ENCODE measurements at regions not wholly inside any gene's neighbourhood (a gene's known extent, or its start where the extent isn't known, plus 50 kb on each side); places are given as distances from the start of the nearest gene placed in this dataset.

DNA sequence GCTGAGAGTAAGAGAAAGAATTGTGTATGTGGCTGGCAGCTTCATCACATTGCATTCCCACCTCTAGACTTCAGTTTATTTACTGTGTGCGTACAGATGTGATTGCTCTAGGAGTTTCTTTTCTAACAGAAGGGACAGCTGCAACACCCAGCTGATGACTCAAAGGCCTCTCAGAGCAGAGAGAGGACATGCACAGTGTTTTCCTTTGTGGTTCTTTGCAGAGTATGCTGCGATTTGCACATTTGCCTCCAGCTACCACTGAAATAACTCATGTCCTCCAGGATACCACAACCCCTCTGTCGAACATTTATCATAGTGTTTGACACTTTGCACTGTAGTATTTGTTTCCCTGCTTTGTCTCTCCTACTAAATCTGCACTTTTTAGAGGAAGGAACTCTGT lies 294.1 kb downstream of the STIM2 start:
- no peak overlapping the region for H3K4me3 Mint-ChIP-seq (ENCODE audit: unreplicated experiment)
- no peaks in the 10 kb centered on the region for H3K4me1 Mint-ChIP-seq (ENCODE audit: unreplicated experiment)
- no peaks in the 10 kb centered on the region for H3K36me3 Mint-ChIP-seq (ENCODE audit: unreplicated experiment)
- DNase-seq (ENCODE audit: extremely low spot score, unreplicated experiment) = no peak
- H3K27ac Mint-ChIP-seq (ENCODE audit: unreplicated experiment) = no peak overlapping the region
- no peaks in the 10 kb centered on the region for H3K27me3 Mint-ChIP-seq (ENCODE audit: unreplicated experiment)
- TF ChIP-seq CTCF (IDR thresholded peaks at IDR 0.05) = no peak
- peaks cover 5% of the 10 kb centered on the region for H3K9me3 Mint-ChIP-seq (ENCODE audit: unreplicated experiment)

DNA sequence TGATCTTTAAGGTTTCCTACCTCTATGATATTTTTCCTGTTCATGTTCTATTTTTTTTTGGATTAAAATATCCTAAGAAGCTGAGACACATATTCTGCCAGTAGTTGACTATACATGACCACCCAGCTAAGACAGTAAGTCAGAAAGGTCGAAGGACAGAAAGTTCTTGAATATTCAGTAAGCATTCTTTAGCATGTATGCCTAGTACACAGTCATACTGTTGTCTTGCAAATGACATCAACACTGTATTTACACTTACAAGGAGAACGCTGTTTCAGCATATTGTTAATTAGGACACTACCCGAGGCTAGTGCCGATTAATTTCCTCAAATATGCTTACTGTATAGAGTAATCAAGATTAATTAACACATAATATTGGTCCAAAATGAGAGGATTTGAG lies 300.6 kb downstream of the STIM2 start:
- no peaks in the 10 kb centered on the region for H3K4me1 Mint-ChIP-seq (ENCODE audit: unreplicated experiment)
- no peak for DNase-seq (ENCODE audit: extremely low spot score, unreplicated experiment)
- TF ChIP-seq CTCF (IDR thresholded peaks at IDR 0.05) = no peak
- H3K27me3 Mint-ChIP-seq (ENCODE audit: unreplicated experiment) = no peaks in the 10 kb centered on the region
- H3K27ac Mint-ChIP-seq (ENCODE audit: unreplicated experiment) = no peak overlapping the region
- H3K4me3 Mint-ChIP-seq (ENCODE audit: unreplicated experiment) = no peak overlapping the region
- no peaks in the 10 kb centered on the region for H3K36me3 Mint-ChIP-seq (ENCODE audit: unreplicated experiment)
- H3K9me3 Mint-ChIP-seq (ENCODE audit: unreplicated experiment) = peaks cover 12% of the 10 kb centered on the region

DNA sequence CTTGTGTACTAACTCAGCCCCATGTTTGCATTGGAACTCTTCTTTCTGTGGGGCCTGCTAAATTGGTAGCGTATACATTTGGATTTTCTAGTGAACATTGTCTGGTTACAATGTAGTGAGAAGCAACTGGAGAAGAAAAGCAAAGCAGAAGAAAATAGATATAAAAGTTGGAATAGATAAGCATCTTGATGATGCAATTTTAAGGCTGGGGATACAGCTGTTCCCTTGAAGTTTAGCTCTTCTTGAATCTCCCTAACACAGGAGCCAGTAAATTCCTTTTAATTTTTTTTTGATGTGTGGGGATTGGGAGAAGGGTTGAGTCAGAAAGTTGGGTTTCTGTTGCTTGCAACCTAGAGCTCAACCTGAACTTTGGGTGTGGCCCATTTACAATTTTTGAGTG lies 308.1 kb downstream of the STIM2 start:
- no peak overlapping the region for H3K4me3 Mint-ChIP-seq (ENCODE audit: unreplicated experiment)
- no peak for DNase-seq (ENCODE audit: extremely low spot score, unreplicated experiment)
- no peaks in the 10 kb centered on the region for H3K9me3 Mint-ChIP-seq (ENCODE audit: unreplicated experiment)
- H3K27ac Mint-ChIP-seq (ENCODE audit: unreplicated experiment) = no peak overlapping the region
- no peaks in the 10 kb centered on the region for H3K4me1 Mint-ChIP-seq (ENCODE audit: unreplicated experiment)
- H3K27me3 Mint-ChIP-seq (ENCODE audit: unreplicated experiment) = no peaks in the 10 kb centered on the region
- H3K36me3 Mint-ChIP-seq (ENCODE audit: unreplicated experiment) = no peaks in the 10 kb centered on the region
- TF ChIP-seq CTCF (IDR thresholded peaks at IDR 0.05) = no peak

GRCh38 chr4:27173280-27173679 lies 312.6 kb downstream of the STIM2 start:
- Mint-ChIP-seq H3K27me3 (ENCODE audit: unreplicated experiment) (no peaks in the 10 kb centered on the region), H3K4me3 (ENCODE audit: unreplicated experiment) (no peak overlapping the region), H3K27ac (ENCODE audit: unreplicated experiment) (no peak overlapping the region), H3K9me3 (ENCODE audit: unreplicated experiment) (no peaks in the 10 kb centered on the region), H3K36me3 (ENCODE audit: unreplicated experiment) (no peaks in the 10 kb centered on the region), H3K4me1 (ENCODE audit: unreplicated experiment) (no peaks in the 10 kb centered on the region)
- TF ChIP-seq CTCF (IDR thresholded peaks at IDR 0.05) = no peak
- DNase-seq (ENCODE audit: extremely low spot score, unreplicated experiment) = no peak

- H3K4me1 Mint-ChIP-seq (ENCODE audit: unreplicated experiment) = no peaks in the 10 kb centered on the region
- no peaks in the 10 kb centered on the region for H3K9me3 Mint-ChIP-seq (ENCODE audit: unreplicated experiment)
- no peak overlapping the region for H3K4me3 Mint-ChIP-seq (ENCODE audit: unreplicated experiment)
- no peaks in the 10 kb centered on the region for H3K27me3 Mint-ChIP-seq (ENCODE audit: unreplicated experiment)
- DNase-seq (ENCODE audit: extremely low spot score, unreplicated experiment) = no peak
- H3K36me3 Mint-ChIP-seq (ENCODE audit: unreplicated experiment) = no peaks in the 10 kb centered on the region
- H3K27ac Mint-ChIP-seq (ENCODE audit: unreplicated experiment) = no peak overlapping the region
- TF ChIP-seq CTCF (IDR thresholded peaks at IDR 0.05) = no peak
Observed at GRCh38 chr4:27176400-27176799, 315.8 kb downstream of the STIM2 start.

All from osteocyte (in vitro differentiated cells).